MCF 10A (cell line): ENCODE measurements at regions not wholly inside any gene's neighbourhood (a gene's known extent, or its start where the extent isn't known, plus 50 kb on each side); places are given as distances from the start of the nearest gene placed in this dataset.

Source experiments
- BruUV-seq: library from RNA; stranded (reverse); fragments of 400-500 nt; replicated peaks from 2 replicates; lab custom pipeline; 2021; lab: Mats Ljungman, UMichigan
- CTCF ChIA-PET: fragments of 300-600 bp; sonication (Branson Sonifier 250); formaldehyde crosslinking; extraction: SDS; loops from one replicate; lab custom pipeline; 2021; ENCODE audit warnings: antibody characterized with exemption, inconsistent platforms; lab: Yijun Ruan, JAX
- POLR2A ChIA-PET: fragments of 300-600, 350-650 bp; sonication (Branson Sonifier 250); formaldehyde crosslinking; extraction: SDS; loops from one replicate; lab custom pipeline; 2020; ENCODE audit warnings: antibody characterized with exemption, inconsistent platforms; lab: Yijun Ruan, JAX
- DNase-seq: peaks from one replicate; pipeline ENCODE4 v3.0.0-alpha.2; 2018; ENCODE audit not compliant: unreplicated experiment
- H3K27ac Mint-ChIP-seq: one replicate; pipeline ENCODE4 v1.8.0; 2022; ENCODE audit warnings: mild to moderate bottlenecking, low read depth, mixed read lengths; ENCODE audit not compliant: unreplicated experiment
- H3K27me3 Mint-ChIP-seq: one replicate; pipeline ENCODE4 v1.8.0; 2022; ENCODE audit warnings: mixed read lengths; ENCODE audit not compliant: insufficient read depth, unreplicated experiment
- H3K36me3 Mint-ChIP-seq: one replicate; pipeline ENCODE4 v1.8.0; 2022; ENCODE audit warnings: mild to moderate bottlenecking, moderate library complexity, mixed read lengths; ENCODE audit not compliant: insufficient read depth, unreplicated experiment
- H3K4me1 Mint-ChIP-seq: one replicate; pipeline ENCODE4 v1.8.0; 2022; ENCODE audit warnings: mixed read lengths; ENCODE audit not compliant: insufficient read depth, unreplicated experiment
- H3K4me3 Mint-ChIP-seq: one replicate; pipeline ENCODE4 v1.8.0; 2022; ENCODE audit warnings: mild to moderate bottlenecking, moderate library complexity, mixed read lengths; ENCODE audit not compliant: unreplicated experiment
- H3K9me3 Mint-ChIP-seq: one replicate; pipeline ENCODE4 v1.8.0; 2022; ENCODE audit warnings: mixed read lengths; ENCODE audit not compliant: unreplicated experiment
- intact Hi-C: fragments of 100-400 bp; cut with micrococcal nuclease; formaldehyde crosslinking; loops from 2 replicates; pipeline ENCODE4 v1.14.1; 2022
- TF ChIP-seq, protein P1 (sequence below): fragments of 200-600 bp; IDR thresholded peaks from one replicate; pipeline ENCODE4 v1.8.0; 2022; ENCODE audit warnings: antibody characterized with exemption, mild to moderate bottlenecking; ENCODE audit not compliant: unreplicated experiment

GRCh38 chr10:35889971-35890675 lies 248.0 kb upstream of the FZD8 start:
- Mint-ChIP-seq H3K4me3 (no peak overlapping the region), H3K27me3 (no peaks in the 10 kb centered on the region), H3K9me3 (peaks cover 7% of the 10 kb centered on the region), H3K36me3 (peaks cover 6% of the 10 kb centered on the region), H3K27ac (no peak overlapping the region), H3K4me1 (peaks cover 24% of the 10 kb centered on the region)
- ChIA-PET CTCF (interaction anchor here (0.6 kb wide), 1 partner anchor 235 kb away, joined by 3 read pairs; no protein-coding TSS in a partner anchor), POLR2A (interaction anchor here (0.9 to 1.6 kb wide), 2 partner anchors 13 to 124 kb away, joined by 3 read pairs; no protein-coding TSS in a partner anchor)
- no TSS peak for BruUV-seq
- intact Hi-C loops = no loop called here
- TF ChIP-seq, protein P1, sequence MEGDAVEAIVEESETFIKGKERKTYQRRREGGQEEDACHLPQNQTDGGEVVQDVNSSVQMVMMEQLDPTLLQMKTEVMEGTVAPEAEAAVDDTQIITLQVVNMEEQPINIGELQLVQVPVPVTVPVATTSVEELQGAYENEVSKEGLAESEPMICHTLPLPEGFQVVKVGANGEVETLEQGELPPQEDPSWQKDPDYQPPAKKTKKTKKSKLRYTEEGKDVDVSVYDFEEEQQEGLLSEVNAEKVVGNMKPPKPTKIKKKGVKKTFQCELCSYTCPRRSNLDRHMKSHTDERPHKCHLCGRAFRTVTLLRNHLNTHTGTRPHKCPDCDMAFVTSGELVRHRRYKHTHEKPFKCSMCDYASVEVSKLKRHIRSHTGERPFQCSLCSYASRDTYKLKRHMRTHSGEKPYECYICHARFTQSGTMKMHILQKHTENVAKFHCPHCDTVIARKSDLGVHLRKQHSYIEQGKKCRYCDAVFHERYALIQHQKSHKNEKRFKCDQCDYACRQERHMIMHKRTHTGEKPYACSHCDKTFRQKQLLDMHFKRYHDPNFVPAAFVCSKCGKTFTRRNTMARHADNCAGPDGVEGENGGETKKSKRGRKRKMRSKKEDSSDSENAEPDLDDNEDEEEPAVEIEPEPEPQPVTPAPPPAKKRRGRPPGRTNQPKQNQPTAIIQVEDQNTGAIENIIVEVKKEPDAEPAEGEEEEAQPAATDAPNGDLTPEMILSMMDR = no peak
- no peak for DNase-seq

DNA sequence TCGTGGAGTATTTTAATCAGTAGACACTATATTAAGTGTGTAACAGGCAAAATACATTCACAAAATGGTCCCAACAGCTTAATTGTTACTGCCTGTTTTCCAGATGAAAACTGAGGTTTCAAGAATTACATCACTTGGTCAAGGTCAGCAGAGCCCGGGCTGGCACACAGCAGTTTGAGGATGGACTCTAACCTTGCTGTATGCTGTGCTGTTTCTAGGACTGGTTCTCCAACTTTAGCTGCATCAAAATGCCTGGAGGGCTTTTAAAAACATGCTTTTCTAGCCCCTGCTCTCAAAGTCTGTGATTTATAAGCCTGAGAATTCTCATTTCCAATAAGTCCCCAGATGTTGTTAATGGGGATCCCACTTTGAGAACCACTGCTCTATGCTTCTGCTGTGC lies 247.1 kb upstream of the FZD8 start:
- POLR2A ChIA-PET = interaction anchor here (0.6 to 1.5 kb wide), 2 partner anchors 22 to 30 kb away, joined by 3 to 4 read pairs; no protein-coding TSS in a partner anchor
- Mint-ChIP-seq H3K27ac (peak overlapping the region; percentile 96), H3K36me3 (peaks cover 6% of the 10 kb centered on the region), H3K27me3 (no peaks in the 10 kb centered on the region), H3K9me3 (peaks cover 7% of the 10 kb centered on the region), H3K4me1 (peaks cover 24% of the 10 kb centered on the region), H3K4me3 (no peak overlapping the region)
- intact Hi-C loops = no loop called here
- no TSS peak for BruUV-seq
- DNase-seq = no peak
- TF ChIP-seq, protein P1 = no peak
- CTCF ChIA-PET = interaction anchor here (0.8 kb wide), 1 partner anchor 95 kb away, joined by 4 read pairs; no protein-coding TSS in a partner anchor

DNA sequence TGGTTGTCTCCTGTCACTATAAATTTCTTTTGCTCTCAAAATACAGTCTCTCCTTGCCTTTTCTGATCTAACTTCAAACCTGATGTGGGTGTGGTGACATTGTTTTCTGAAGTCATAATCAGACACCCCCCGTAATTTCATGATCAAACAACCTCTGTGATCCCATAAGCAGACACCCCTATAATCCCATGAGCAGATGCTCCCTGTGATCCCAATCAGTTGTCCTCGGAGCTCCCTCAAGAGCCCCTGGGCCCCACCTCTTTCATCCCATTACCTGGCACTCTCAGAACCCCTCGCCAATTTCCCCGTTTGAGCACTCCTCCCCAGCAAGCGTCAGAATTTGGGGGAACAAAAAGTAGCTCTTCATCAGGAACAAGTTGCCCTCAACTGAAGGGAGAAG lies 246.3 kb upstream of the FZD8 start:
- Mint-ChIP-seq H3K27ac (peak overlapping the region; percentile 96), H3K4me1 (peaks cover 24% of the 10 kb centered on the region), H3K27me3 (no peaks in the 10 kb centered on the region), H3K4me3 (peak overlapping the region; percentile 66), H3K36me3 (peaks cover 6% of the 10 kb centered on the region), H3K9me3 (peaks cover 7% of the 10 kb centered on the region)
- no peak for DNase-seq
- CTCF ChIA-PET = interaction anchor here (0.5 kb wide), 1 partner anchor 572 kb away, joined by 3 read pairs; no protein-coding TSS in a partner anchor
- POLR2A ChIA-PET = interaction anchor here (0.6 to 1.8 kb wide), 7 partner anchors 12 to 647 kb away, joined by 3 to 11 read pairs (median 3); no protein-coding TSS in a partner anchor
- TF ChIP-seq, protein P1 = no peak
- intact Hi-C loops = no loop called here
- BruUV-seq = no TSS peak

DNA sequence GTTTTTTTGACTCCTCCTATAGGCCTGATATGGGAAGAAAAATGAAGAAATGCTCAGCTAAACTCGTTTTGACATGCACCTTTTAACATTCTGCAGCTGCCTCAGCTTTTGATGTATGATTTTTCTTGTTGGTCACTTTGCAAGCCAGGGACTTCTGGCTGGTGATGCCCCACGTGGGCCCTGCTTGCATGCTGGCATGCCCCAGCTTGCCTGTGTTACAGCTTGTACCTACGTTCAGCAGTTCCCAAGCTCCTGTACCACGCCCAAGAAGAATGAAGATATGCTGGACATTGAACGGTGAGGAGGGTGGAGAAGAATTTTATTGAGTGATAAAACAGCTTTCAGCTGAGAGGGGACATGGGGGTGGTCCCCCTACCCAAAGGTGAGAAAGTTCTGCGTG lies 245.6 kb upstream of the FZD8 start:
- Mint-ChIP-seq H3K4me3 (peak overlapping the region; percentile 66), H3K9me3 (peaks cover 7% of the 10 kb centered on the region), H3K4me1 (peaks cover 24% of the 10 kb centered on the region), H3K36me3 (peaks cover 6% of the 10 kb centered on the region), H3K27ac (peak overlapping the region; percentile 96), H3K27me3 (no peaks in the 10 kb centered on the region)
- ChIA-PET CTCF (no interaction called here), POLR2A (interaction anchor here (0.7 to 1.8 kb wide), 9 partner anchors 11 to 647 kb away, joined by 3 to 11 read pairs (median 3); no protein-coding TSS in a partner anchor)
- no TSS peak for BruUV-seq
- intact Hi-C loops = no loop called here
- TF ChIP-seq, protein P1 = no peak
- DNase-seq = peak; percentile 62
